ENCODE measurements at regions not wholly inside any gene's neighbourhood (a gene's known extent, or its start where the extent isn't known, plus 50 kb on each side); places are given as distances from the start of the nearest gene placed in this dataset.

DNA sequence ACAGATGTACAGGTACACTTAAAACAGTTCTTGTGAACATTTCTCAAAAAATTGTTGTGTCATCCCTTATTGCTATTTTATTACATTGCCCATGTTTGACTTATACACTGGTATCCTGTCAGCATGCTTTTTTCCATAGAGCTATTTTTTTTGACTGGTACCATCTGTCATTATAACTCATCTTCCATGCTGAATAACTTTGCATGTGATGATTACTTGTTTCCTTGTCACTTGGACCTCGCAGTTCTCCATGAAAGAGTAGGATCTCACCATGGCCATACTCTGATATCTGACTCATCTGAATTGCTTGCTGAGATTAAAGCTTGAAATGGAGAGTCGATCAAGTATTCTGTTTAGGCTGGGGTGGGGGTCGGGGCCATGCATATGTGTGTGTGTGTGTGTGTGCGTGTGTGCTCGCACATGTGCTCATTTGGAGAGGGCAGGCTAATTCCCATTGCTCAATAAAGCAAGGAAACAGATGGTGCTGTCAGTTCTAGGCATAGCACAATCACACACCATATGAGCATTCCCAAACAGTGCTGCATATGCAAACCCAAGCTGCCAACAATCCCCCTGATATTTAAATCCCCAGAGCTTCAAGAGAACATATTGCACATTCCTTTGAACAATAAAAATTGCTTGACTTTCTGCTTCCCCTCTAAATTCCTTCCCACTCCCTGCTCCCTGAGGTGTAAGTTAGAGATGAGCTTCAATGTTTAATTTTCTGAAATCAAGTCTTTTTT is 62.9 kb downstream of the NHLRC3 start:
- POLR2A ChIA-PET (ENCODE audit: low non-redundant PET) = no interaction called here
- no peak overlapping the region for H3K27ac ChIP-seq
- no peak for DNase-seq (ENCODE audit: low spot score)
- TF ChIP-seq, protein P1, sequence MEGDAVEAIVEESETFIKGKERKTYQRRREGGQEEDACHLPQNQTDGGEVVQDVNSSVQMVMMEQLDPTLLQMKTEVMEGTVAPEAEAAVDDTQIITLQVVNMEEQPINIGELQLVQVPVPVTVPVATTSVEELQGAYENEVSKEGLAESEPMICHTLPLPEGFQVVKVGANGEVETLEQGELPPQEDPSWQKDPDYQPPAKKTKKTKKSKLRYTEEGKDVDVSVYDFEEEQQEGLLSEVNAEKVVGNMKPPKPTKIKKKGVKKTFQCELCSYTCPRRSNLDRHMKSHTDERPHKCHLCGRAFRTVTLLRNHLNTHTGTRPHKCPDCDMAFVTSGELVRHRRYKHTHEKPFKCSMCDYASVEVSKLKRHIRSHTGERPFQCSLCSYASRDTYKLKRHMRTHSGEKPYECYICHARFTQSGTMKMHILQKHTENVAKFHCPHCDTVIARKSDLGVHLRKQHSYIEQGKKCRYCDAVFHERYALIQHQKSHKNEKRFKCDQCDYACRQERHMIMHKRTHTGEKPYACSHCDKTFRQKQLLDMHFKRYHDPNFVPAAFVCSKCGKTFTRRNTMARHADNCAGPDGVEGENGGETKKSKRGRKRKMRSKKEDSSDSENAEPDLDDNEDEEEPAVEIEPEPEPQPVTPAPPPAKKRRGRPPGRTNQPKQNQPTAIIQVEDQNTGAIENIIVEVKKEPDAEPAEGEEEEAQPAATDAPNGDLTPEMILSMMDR (conservative IDR thresholded peaks at IDR 0.05; ENCODE audit: low read depth) = no peak
- CTCF ChIA-PET = no interaction called here

DNA sequence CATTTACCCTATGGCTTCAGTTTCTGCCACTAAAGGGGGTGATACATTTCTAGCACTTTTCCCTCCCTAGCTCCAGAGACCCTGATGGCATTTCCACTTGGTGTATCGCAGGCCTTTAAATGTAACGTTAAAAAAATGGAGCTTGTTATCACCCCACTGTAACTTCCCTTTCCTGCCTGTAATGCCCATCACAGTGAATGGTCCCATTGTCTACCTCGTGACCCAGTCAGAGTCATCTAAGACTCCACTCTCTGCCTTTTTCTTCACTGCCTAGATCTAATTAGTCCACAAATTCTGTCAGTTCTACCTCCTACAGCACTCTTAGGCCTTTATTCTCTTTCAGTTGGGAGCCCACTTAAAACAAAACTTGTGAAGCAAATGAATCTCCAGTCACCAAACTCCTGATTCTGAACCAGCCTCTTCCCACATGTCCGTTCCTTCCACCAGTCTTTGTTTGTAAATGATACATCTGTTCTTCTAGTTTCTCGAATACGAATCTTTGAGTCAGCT is 64.8 kb downstream of the NHLRC3 start:
- ChIA-PET POLR2A (ENCODE audit: low non-redundant PET) (no interaction called here), CTCF (no interaction called here)
- H3K27ac ChIP-seq = no peak overlapping the region
- DNase-seq (ENCODE audit: low spot score) = no peak
- TF ChIP-seq, protein P1 (conservative IDR thresholded peaks at IDR 0.05; ENCODE audit: low read depth) = no peak

DNA sequence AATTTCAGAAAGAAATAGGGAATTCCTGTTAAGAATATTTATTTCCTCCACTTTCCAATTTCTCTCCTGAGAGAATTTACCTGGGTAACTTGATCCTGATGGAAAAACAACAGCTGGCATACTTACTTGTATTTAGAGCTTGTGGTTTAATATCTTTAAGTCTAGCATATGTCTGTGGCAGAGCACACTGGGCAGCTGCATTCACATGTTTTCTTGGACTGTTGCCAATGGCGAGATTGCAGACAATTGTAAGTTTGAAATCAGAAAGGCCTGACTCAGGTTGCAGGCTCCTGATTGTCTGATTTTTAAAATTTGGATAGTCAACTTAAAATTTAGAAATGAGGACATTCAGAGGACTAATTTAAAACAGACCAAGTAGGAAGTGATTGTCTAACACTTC is 66.9 kb downstream of the NHLRC3 start:
- no peak for DNase-seq (ENCODE audit: low spot score)
- CTCF ChIA-PET = interaction anchor here (1.2 kb wide), 1 partner anchor 15 kb away, joined by 3 read pairs; no protein-coding TSS in a partner anchor
- TF ChIP-seq, protein P1 (conservative IDR thresholded peaks at IDR 0.05; ENCODE audit: low read depth) = no peak
- POLR2A ChIA-PET (ENCODE audit: low non-redundant PET) = no interaction called here
- no peak overlapping the region for H3K27ac ChIP-seq

DNA sequence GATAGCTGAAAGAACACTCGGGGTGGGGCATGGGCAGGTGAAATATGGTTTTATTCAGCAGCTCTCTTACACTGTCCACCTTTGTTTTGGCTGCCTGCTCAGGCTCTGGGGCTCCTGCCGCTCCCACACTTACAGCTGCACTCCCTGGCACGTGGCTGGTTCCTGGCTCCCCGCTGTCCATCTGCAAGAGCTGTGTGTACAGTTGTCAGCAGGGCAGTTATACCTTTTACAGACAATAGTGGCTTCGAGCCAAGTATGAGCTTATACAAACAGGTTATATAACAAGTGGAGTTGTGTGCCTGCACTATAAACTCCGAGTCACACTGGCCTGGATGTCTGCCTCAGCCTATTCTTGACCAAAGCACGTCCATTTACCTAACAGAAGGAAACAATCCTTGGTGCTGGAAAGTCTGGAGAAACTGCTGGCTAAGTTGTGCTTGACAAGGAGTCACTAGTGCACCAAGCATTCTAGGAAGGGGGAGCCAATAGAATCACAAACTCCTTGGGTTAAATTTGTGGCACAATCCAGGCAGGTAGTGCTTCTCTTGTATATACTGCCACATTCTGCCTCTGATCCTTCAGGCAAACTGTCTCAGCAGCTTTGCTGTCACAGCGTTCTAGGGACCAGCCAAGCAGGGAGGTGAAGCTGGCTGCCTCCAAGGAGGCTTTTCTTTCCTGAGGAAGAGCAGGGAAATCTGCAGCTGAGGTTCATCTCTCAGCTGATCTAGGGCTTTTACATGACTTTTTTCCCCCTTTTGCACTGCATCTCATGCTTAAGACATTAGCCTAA is 68.2 kb downstream of the NHLRC3 start:
- CTCF ChIA-PET = interaction anchor here (0.6 kb wide), 1 partner anchor 203 kb away, joined by 3 read pairs; no protein-coding TSS in a partner anchor
- DNase-seq (ENCODE audit: low spot score) = no peak
- POLR2A ChIA-PET (ENCODE audit: low non-redundant PET) = no interaction called here
- TF ChIP-seq, protein P1 (conservative IDR thresholded peaks at IDR 0.05; ENCODE audit: low read depth) = no peak
- no peak overlapping the region for H3K27ac ChIP-seq

DNA sequence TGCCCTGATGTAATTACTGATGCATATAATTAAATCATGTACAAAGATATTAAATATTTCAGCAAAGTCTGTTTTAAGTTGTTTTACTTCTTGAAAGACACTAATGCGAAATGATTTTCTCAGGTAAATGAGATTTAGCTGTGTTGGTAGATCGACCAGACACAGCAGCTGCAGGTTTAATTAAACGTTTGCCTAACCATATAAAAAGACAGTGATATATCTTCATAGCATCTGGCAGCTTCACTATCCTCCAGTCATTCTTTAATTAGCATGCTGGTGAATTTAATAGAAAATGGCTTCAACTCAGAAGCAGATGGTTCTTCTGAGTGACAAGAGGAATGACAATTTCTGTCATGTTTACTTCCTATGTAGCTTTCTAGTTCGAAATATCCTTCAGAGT is 69.3 kb downstream of the NHLRC3 start:
- ChIA-PET CTCF (no interaction called here), POLR2A (ENCODE audit: low non-redundant PET) (no interaction called here)
- TF ChIP-seq, protein P1 (conservative IDR thresholded peaks at IDR 0.05; ENCODE audit: low read depth) = no peak
- DNase-seq (ENCODE audit: low spot score) = no peak
- H3K27ac ChIP-seq = no peak overlapping the region

DNA sequence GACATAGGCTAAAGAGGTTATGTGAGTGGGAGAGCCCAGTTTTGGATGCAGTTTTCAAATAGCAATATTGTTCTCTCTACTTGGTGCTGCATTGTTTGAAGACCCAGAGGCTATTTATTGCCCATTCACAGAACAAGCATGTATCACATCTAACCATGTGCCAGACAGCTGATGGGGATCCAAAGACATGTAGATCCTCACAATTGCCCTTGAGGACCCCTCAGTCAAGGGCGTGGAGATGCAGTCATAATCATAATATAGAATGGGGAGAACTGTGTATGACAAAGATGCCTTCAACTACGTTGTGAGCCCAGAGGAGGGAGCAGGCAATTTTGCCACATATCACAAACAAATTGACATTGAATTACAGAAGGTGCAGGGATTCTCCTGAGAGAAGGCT is 70.5 kb downstream of the NHLRC3 start:
- ChIA-PET POLR2A (ENCODE audit: low non-redundant PET) (no interaction called here), CTCF (no interaction called here)
- TF ChIP-seq, protein P1 (conservative IDR thresholded peaks at IDR 0.05; ENCODE audit: low read depth) = no peak
- DNase-seq (ENCODE audit: low spot score) = no peak
- no peak overlapping the region for H3K27ac ChIP-seq
